ENCODE measurements at regions not wholly inside any gene's neighbourhood (a gene's known extent, or its start where the extent isn't known, plus 50 kb on each side); places are given as distances from the start of the nearest gene placed in this dataset.
"Not testable (repeated sequence)": the region's sequence is repeated elsewhere in the genome, so short reads cannot be mapped to it uniquely, and the experiment has no call there.

DNA sequence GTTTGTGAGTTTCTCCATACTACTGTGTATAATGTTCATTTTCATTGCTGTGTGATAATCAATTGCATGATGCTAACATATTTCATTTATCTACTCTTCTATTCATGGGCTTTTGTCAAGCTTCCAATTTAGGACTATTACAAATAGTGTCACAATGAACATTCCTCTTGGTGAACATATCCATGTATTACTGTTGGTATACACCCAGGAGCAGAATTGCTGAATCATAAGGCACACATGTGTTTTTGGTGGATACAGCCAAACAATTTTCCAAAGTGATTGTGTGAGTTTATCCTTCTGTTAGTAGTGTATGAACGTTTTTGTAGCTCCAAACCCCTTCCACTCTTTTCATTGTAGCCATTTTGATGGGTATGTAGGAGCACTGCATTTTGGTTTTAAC, 101.6 kb upstream of the COPS8 start:
- Mint-ChIP-seq H3K27ac (no peak overlapping the region), H3K4me1 (ENCODE audit: low read depth) (no peaks in the 10 kb centered on the region), H3K4me3 (no peak overlapping the region), H3K9me3 (ENCODE audit: low read depth) (peaks cover 5% of the 10 kb centered on the region), H3K27me3 (peaks cover 10% of the 10 kb centered on the region), H3K36me3 (peaks cover 4% of the 10 kb centered on the region)

DNA sequence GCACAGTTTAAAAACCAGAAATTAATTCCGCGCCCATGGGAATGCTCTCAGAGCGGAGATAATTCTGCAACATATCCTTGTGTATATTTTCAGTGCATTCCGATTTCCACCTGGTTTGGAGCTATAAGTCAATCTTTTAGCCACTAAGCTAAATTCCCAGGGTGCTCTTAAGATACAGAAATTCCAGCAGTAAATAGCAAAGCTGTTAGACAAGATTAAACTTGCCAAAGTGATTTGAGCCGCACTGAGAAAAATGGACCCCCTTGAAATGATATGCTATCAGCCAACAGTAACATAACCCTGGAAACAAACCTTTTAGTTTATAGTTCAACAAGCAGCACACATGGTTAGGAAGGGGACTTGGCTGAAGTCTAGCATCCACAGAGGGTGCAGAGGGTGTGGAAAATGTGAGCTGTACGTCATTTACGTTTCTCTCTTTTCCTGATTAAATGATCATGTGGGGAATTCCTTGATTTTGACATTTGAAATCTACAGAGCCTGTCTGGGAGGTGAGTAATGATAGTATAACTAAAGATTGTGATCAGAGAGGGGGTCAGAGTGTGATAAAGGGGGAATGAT, 99.8 kb upstream of the COPS8 start:
- Mint-ChIP-seq H3K27me3 (peaks cover 12% of the 10 kb centered on the region), H3K4me3 (no peak overlapping the region), H3K27ac (no peak overlapping the region), H3K36me3 (peaks cover 4% of the 10 kb centered on the region), H3K4me1 (ENCODE audit: low read depth) (no peaks in the 10 kb centered on the region), H3K9me3 (ENCODE audit: low read depth) (peaks cover 5% of the 10 kb centered on the region)

DNA sequence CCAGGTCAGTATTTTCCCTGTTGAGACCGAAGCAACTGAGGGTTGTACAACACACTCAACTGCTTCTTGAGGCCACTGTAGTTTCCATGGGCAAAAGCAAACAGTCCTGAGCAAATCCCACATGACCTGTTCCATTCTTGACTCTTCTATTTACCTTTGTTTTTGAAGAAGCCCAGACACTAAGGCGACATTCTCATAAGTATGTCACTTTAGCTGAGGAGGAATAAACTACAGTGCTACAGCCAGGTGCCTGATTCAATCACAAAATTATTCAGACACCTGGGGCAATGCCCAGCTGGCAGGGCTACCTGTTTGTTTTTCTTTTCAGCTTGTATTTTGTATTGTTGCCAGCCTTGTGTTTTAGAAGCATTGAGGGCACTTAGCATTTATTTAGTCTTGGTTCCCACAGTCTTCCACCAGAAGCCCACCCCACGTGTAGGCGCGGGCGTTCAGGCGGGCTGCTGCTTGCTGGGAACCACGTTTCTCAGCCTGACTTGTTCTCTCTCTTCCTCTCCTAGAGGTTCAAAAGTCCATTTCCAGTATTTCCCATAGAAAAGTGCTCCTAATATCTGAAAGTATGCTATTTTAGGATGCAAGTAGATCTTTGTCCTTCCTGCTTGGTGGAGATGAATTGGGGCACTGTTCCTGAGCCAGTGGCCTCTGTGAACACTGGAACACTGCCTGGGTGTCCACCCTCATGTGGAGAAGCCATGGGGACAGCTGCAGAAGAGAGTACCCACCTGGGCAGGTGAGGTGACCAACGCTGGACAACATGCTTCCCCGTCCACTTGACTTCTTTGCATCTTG, 99.0 kb upstream of the COPS8 start:
- Mint-ChIP-seq H3K36me3 (peaks cover 4% of the 10 kb centered on the region), H3K27me3 (peaks cover 12% of the 10 kb centered on the region), H3K27ac (no peak overlapping the region), H3K4me3 (no peak overlapping the region), H3K9me3 (ENCODE audit: low read depth) (peaks cover 5% of the 10 kb centered on the region), H3K4me1 (ENCODE audit: low read depth) (no peaks in the 10 kb centered on the region)

DNA sequence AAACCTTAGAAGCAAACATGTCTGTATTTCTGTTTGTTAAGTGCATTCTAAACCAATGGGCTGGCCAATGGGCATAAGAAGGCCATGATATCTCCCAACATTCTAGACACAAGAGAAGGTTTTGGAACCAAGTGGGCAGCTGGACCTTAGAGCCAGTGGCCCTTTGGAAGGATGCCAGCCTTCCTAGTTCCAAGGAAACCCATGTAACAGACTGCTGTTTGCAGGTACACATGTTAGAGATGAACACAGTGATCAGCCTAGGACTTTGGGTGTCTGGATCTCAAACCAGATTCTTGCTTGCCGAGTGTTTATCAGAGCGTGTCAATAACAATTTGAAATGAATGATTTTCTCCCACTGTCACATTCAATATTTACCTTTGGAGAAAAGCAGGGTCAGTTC, 97.5 kb upstream of the COPS8 start:
- Mint-ChIP-seq H3K4me3 (no peak overlapping the region), H3K27me3 (peaks cover 14% of the 10 kb centered on the region), H3K9me3 (ENCODE audit: low read depth) (peaks cover 5% of the 10 kb centered on the region), H3K27ac (no peak overlapping the region), H3K36me3 (peaks cover 4% of the 10 kb centered on the region), H3K4me1 (ENCODE audit: low read depth) (no peaks in the 10 kb centered on the region)

DNA sequence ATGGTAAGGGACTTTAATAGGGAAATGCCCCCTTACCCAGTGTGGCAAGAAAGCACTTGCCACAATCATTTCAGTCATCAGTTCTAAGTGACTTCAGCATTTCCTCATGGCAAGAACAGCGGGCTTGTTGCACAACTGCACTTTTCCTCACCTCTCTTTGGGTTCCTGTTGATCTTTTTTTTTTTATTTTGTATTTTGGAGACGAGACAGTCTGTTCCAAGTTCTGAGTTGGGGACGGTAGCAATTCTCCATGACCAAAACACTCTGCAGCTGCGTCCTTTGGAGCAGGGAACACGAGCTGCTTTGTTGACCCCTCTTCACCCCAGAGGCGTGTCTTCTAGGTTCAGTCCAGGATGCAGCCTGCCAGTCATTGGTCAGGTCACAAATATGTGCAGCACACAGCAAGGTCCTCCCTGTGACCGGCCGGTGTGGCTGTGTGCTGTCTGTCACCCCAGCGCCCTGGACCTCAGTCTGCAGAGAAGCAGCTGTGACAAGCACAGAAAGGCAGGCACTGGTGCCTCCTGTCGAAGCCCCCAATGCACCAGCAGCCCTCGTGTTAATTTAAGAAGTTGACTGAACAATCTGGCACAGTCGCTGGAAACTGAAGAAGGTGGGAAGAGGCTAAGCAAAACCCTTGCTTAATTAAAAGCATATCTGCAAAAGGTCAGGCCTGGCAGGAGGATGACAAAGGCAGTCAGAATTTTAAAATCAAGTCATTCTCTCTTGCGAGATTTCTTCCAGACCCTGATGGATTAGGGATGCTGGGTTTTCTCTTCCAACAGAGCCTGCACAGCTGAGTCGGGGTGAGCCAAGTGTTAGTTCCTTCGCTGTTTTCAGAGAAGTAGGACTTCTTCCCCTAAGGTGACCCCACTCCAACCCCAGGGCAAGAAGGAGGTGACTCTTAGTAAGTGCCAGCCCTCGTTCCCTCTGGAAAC, 96.7 kb upstream of the COPS8 start:
- H3K36me3 Mint-ChIP-seq = peaks cover 2% of the 10 kb centered on the region
- H3K4me3 Mint-ChIP-seq = no peak overlapping the region
- H3K9me3 Mint-ChIP-seq (ENCODE audit: low read depth) = peaks cover 5% of the 10 kb centered on the region
- H3K27me3 Mint-ChIP-seq = peaks cover 14% of the 10 kb centered on the region
- no peaks in the 10 kb centered on the region for H3K4me1 Mint-ChIP-seq (ENCODE audit: low read depth)
- H3K27ac Mint-ChIP-seq = no peak overlapping the region

DNA sequence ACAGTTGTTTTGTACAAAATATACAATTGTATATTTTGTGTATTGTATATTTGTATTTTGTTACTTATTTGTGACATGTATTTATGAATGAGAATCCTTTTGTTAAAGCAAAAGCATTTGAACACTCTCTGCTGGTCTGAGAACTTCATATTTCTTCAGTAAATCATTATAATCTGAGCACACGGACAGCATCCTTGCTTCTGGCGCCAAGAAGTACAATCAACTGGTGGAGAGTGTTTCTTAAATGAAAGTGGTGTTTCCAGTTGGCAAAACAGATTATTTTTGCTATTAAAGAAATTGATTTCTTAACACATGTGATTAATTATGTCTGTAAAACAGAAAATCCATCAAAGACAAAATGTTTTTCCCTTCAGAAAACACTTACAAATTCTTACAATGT, 95.1 kb upstream of the COPS8 start:
- Mint-ChIP-seq H3K4me3 (no peak overlapping the region), H3K36me3 (no peaks in the 10 kb centered on the region), H3K27me3 (peaks cover 18% of the 10 kb centered on the region), H3K4me1 (ENCODE audit: low read depth) (no peaks in the 10 kb centered on the region), H3K27ac (no peak overlapping the region), H3K9me3 (ENCODE audit: low read depth) (no peaks in the 10 kb centered on the region)

DNA sequence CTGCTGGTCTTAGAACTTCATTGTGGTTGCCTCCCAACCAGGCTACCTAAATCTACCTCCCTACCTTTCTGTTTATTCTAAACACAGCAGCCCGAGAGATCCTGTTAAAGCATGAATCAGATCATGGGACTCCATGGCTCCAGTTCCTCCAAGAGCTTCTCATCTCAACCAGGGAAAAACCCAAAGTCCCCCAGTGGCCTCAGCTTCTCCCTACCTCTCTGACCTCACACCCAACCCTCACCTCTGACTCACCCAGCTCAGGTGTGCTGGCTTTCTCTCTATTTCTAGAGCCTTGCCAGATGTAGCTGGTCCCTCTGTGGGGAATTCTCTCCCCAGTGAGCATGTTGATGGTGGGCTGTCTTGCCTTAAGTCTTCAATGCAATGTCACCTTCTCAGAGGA, 93.8 kb upstream of the COPS8 start:
- H3K36me3 Mint-ChIP-seq = no peaks in the 10 kb centered on the region
- no peaks in the 10 kb centered on the region for H3K9me3 Mint-ChIP-seq (ENCODE audit: low read depth)
- no peak overlapping the region for H3K4me3 Mint-ChIP-seq
- H3K4me1 Mint-ChIP-seq (ENCODE audit: low read depth) = no peaks in the 10 kb centered on the region
- peaks cover 20% of the 10 kb centered on the region for H3K27me3 Mint-ChIP-seq
- no peak overlapping the region for H3K27ac Mint-ChIP-seq

DNA sequence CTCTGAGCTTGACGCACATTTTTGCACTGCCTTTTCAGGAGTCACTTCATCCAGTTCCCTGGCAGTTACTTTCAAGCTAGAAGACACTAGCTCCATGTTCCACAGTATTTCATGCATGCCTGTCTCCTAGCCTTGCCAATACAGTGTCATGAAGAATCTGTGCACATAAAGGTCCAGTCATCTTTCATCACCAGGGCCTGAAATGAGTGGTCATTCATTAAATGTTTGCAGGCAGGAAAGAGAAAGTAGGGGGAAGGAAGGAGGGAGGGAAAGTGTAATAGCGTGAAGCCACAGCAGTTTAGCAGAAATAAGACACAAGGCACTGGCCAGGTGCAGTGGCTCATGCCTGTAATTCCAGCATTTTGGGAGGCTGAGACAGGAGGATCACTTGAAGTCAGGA, 92.4 kb upstream of the COPS8 start:
- H3K4me1 Mint-ChIP-seq (ENCODE audit: low read depth) = no peaks in the 10 kb centered on the region
- H3K27me3 Mint-ChIP-seq = peaks cover 16% of the 10 kb centered on the region
- H3K27ac Mint-ChIP-seq = no peak overlapping the region
- H3K4me3 Mint-ChIP-seq = no peak overlapping the region
- H3K9me3 Mint-ChIP-seq (ENCODE audit: low read depth) = no peaks in the 10 kb centered on the region
- H3K36me3 Mint-ChIP-seq = no peaks in the 10 kb centered on the region

DNA sequence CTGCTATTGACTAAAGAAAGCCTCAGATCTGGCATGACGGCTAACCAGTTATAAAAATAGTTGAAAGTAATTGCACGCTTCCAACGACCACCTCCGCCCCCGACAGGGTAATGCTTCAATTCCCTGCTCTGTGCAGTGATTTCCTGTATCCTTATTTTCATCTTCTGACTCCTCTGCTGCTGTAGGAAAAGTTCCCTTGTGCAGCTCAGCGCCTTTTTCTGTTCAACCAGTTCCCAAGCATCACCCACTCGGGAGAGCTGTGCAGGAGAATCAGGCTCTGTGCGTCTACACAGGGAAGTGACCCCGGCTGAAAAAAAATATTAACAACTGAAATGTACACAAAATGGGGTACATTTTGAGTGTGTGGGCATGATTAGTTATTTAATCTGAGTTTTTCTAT, 91.3 kb upstream of the COPS8 start:
- peaks cover 11% of the 10 kb centered on the region for H3K27me3 Mint-ChIP-seq
- H3K9me3 Mint-ChIP-seq (ENCODE audit: low read depth) = no peaks in the 10 kb centered on the region

DNA sequence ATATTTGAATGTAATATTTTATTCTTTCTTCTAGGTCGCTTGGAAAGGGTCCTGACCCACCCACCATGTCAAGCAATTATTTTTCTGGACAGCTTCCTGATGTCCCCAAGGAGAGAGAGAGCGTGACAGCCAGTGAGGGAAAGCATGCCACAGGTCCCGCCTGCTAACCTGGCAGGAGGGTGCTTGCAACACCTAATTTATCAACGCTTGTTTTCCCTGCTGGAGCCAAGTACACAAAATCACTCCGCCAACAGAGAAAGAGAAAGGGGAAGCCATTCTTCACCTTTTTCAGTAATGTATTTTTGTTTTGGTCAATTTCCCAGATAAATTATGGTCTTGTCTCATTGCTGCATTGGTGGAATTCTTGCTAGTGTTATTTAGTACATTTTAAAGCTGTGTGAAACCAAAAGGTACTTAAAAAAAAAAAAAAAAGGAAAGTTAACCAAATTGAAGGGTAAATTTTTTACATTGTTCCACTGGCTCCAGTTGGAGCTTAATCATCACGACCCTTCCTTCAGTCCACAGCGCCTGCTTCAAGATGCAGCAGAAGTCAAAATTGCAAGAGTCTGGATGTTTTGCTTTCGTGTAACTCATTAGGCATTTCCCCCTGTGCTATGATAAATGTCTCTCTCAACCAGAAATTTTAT, 88.5 kb upstream of the COPS8 start:
- no peaks in the 10 kb centered on the region for H3K36me3 Mint-ChIP-seq
- no peak overlapping the region for H3K27ac Mint-ChIP-seq
- peaks cover 11% of the 10 kb centered on the region for H3K27me3 Mint-ChIP-seq
- H3K4me1 Mint-ChIP-seq (ENCODE audit: low read depth) = no peaks in the 10 kb centered on the region
- H3K4me3 Mint-ChIP-seq = no peak overlapping the region
- H3K9me3 Mint-ChIP-seq (ENCODE audit: low read depth) = no peaks in the 10 kb centered on the region

More for the DNA sequence above, 91.3 kb upstream of the COPS8 start:
- Mint-ChIP-seq H3K27ac (no peak overlapping the region), H3K4me3 (no peak overlapping the region), H3K36me3 (no peaks in the 10 kb centered on the region), H3K4me1 (ENCODE audit: low read depth) (no peaks in the 10 kb centered on the region)

DNA sequence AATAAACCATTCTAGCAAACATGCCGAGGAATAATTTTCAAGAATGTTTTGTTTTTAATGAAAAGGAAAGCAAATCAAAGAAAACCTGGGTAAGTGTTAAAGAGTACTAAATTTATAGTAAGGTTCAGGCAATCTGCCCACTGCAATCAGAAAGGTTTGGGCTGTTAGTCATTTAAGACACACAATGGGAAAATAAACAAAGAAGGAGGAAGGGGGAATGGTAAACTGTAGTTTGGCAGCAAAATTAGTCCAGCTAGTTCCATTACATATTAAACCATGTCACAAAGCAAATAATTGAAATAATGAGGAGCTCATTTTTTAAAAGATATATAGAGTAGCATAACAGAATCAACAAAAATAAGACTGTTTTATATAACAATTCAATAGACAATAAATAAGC, 87.5 kb upstream of the COPS8 start:
- no peak overlapping the region for H3K4me3 Mint-ChIP-seq
- H3K4me1 Mint-ChIP-seq (ENCODE audit: low read depth) = no peaks in the 10 kb centered on the region
- no peak overlapping the region for H3K27ac Mint-ChIP-seq
- no peaks in the 10 kb centered on the region for H3K9me3 Mint-ChIP-seq (ENCODE audit: low read depth)
- no peaks in the 10 kb centered on the region for H3K36me3 Mint-ChIP-seq
- H3K27me3 Mint-ChIP-seq = peaks cover 9% of the 10 kb centered on the region

DNA sequence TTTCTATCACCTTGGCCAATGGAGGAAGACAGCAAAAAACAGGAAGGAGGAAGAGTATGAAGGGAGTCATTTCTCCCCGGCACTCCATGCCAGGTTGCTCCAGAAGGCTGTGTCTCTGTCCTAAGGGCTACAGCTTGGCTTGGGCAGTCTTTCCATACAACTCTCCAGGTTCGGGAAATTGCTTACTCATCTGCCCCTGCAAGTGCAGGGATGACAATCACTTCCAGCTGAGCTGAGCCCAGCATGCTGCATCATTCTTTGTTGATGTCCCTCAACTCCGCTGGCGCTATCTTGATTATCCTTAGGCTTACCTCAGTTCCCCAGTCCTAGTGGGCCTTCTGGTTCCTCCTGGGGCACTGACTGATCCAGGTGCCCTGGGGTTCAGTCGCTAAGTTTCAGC, 86.9 kb upstream of the COPS8 start:
- no peak overlapping the region for H3K4me3 Mint-ChIP-seq
- no peak overlapping the region for H3K27ac Mint-ChIP-seq
- peaks cover 9% of the 10 kb centered on the region for H3K27me3 Mint-ChIP-seq
- no peaks in the 10 kb centered on the region for H3K4me1 Mint-ChIP-seq (ENCODE audit: low read depth)
- no peaks in the 10 kb centered on the region for H3K9me3 Mint-ChIP-seq (ENCODE audit: low read depth)
- no peaks in the 10 kb centered on the region for H3K36me3 Mint-ChIP-seq

DNA sequence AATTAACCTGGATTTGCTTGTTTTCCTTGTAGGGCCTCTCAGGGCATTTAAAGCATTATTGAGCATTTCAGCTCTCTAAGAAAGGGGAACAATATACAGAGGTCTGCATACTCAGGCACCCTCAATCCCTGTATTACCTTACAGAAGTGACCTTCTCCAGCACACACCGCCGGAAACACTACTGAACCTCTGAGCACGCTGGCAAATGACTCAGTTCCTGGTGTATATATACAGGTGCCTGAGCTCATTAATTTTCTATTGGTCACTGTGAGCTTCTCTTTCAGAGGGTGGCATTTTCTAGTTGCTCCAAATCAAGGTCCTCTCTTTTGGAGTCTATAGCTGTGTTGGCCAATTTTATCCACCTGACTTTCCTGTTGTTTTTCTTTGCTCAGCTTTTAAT, 85.2 kb upstream of the COPS8 start:
- H3K27me3 Mint-ChIP-seq = peaks cover 5% of the 10 kb centered on the region
- H3K9me3 Mint-ChIP-seq (ENCODE audit: low read depth) = no peaks in the 10 kb centered on the region
- no peaks in the 10 kb centered on the region for H3K4me1 Mint-ChIP-seq (ENCODE audit: low read depth)
- no peak overlapping the region for H3K4me3 Mint-ChIP-seq
- H3K36me3 Mint-ChIP-seq = no peaks in the 10 kb centered on the region
- H3K27ac Mint-ChIP-seq = no peak overlapping the region

DNA sequence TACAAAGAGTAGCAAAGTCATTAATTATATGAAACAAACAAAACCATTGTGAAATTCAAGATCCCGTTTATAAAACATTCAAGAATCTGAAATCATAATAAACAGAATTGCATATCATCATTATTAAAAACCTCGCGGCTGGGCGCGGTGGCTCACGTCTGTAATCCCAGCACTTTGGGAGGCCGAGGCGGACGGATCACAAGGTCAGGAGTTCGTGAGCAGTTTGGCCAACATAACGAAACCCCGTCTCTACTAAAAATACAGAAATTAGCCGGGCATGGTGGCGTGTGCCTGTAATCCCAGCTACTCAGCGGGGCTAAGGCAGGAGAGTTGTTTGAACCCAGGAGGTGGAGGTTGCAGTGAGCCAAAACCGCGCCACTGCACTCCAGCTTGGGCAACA, 80.3 kb upstream of the COPS8 start:
- H3K4me1 Mint-ChIP-seq (ENCODE audit: low read depth); H3K27ac Mint-ChIP-seq; H3K9me3 Mint-ChIP-seq (ENCODE audit: low read depth); H3K36me3 Mint-ChIP-seq; H3K27me3 Mint-ChIP-seq; H3K4me3 Mint-ChIP-seq: not testable (repeated sequence)
